ENCODE measurements at regions not wholly inside any gene's neighbourhood (a gene's known extent, or its start where the extent isn't known, plus 50 kb on each side); places are given as distances from the start of the nearest gene placed in this dataset.

GRCh38 chr2:175836361-175836760, 165.7 kb downstream of the LNPK start:
- Histone ChIP-seq H3K27me3 (ENCODE audit: control insufficient read depth, insufficient read depth, low read length) (no peaks in the 10 kb centered on the region), H3K27ac (ENCODE audit: low read depth, low read length) (no peak overlapping the region), H3K9me3 (ENCODE audit: control insufficient read depth, insufficient read depth, low read length) (no peaks in the 10 kb centered on the region), H3K4me3 (ENCODE audit: low read depth, low read length) (no peak overlapping the region)
- DNase-seq (ENCODE audit: low read depth, low spot score), result no peak
- POLR2A ChIA-PET, result no interaction called here
- CTCF ChIA-PET, result no interaction called here
- no peak for TF ChIP-seq CTCF (IDR thresholded peaks at IDR 0.05; ENCODE audit: low read depth, low read length)

GRCh38 chr2:175834477-175834876, 167.6 kb downstream of the LNPK start:
- no peak for TF ChIP-seq CTCF (IDR thresholded peaks at IDR 0.05; ENCODE audit: low read depth, low read length)
- DNase-seq (ENCODE audit: low read depth, low spot score), result no peak
- no peaks in the 10 kb centered on the region for H3K27me3 ChIP-seq (ENCODE audit: control insufficient read depth, insufficient read depth, low read length)
- no peaks in the 10 kb centered on the region for H3K9me3 ChIP-seq (ENCODE audit: control insufficient read depth, insufficient read depth, low read length)
- H3K27ac ChIP-seq (ENCODE audit: low read depth, low read length), result no peak overlapping the region
- POLR2A ChIA-PET, result no interaction called here
- H3K4me3 ChIP-seq (ENCODE audit: low read depth, low read length), result no peak overlapping the region
- CTCF ChIA-PET, result no interaction called here

GRCh38 chr2:175832866-175833265, 169.2 kb downstream of the LNPK start:
- peaks cover 2% of the 10 kb centered on the region for H3K27me3 ChIP-seq (ENCODE audit: control insufficient read depth, insufficient read depth, low read length)
- ChIA-PET CTCF (no interaction called here), POLR2A (no interaction called here)
- no peak for DNase-seq (ENCODE audit: low read depth, low spot score)
- H3K4me3 ChIP-seq (ENCODE audit: low read depth, low read length), result no peak overlapping the region
- no peak overlapping the region for H3K27ac ChIP-seq (ENCODE audit: low read depth, low read length)
- no peak for TF ChIP-seq CTCF (IDR thresholded peaks at IDR 0.05; ENCODE audit: low read depth, low read length)
- H3K9me3 ChIP-seq (ENCODE audit: control insufficient read depth, insufficient read depth, low read length), result no peaks in the 10 kb centered on the region

GRCh38 chr2:175829741-175830140, 172.3 kb downstream of the LNPK start:
- ChIA-PET CTCF (no interaction called here), POLR2A (no interaction called here)
- Histone ChIP-seq H3K9me3 (ENCODE audit: control insufficient read depth, insufficient read depth, low read length) (no peaks in the 10 kb centered on the region), H3K4me3 (ENCODE audit: low read depth, low read length) (no peak overlapping the region), H3K27ac (ENCODE audit: low read depth, low read length) (no peak overlapping the region), H3K27me3 (ENCODE audit: control insufficient read depth, insufficient read depth, low read length) (peaks cover 11% of the 10 kb centered on the region)
- no peak for TF ChIP-seq CTCF (IDR thresholded peaks at IDR 0.05; ENCODE audit: low read depth, low read length)
- no peak for DNase-seq (ENCODE audit: low read depth, low spot score)

- Histone ChIP-seq H3K9me3 (ENCODE audit: control insufficient read depth, insufficient read depth, low read length) (no peaks in the 10 kb centered on the region), H3K27ac (ENCODE audit: low read depth, low read length) (no peak overlapping the region), H3K27me3 (ENCODE audit: control insufficient read depth, insufficient read depth, low read length) (peaks cover 13% of the 10 kb centered on the region), H3K4me3 (ENCODE audit: low read depth, low read length) (no peak overlapping the region)
- ChIA-PET CTCF (no interaction called here), POLR2A (no interaction called here)
- no peak for DNase-seq (ENCODE audit: low read depth, low spot score)
- TF ChIP-seq CTCF (IDR thresholded peaks at IDR 0.05; ENCODE audit: low read depth, low read length), result no peak
Measured at GRCh38 chr2:175827856-175828255, 174.2 kb downstream of the LNPK start.
